ENCODE measurements at regions not wholly inside any gene's neighbourhood (a gene's known extent, or its start where the extent isn't known, plus 50 kb on each side); places are given as distances from the start of the nearest gene placed in this dataset.

DNA sequence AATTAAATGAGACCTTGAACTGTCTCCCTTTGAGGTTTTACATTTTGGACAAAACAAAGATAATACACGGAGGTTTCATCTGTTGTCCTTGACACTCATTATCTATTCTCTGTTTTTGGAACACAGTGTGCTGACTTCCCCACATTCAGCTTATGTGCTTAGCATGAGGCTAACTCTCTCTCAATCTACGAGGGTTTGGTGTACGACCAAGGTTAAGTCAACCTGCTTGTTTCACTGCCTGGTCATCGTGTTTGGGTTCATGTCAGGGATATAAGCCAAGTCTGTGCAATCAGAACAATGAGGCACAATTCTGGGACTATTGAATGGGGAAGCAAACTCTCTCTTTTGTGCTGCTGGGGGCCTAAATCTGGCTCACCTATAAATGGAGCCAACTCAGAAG is 328.5 kb upstream of the USP25 start:
- H3K36me3 ChIP-seq (ENCODE audit: insufficient read depth, low read length) = no peaks in the 10 kb centered on the region
- intact Hi-C loops (cut with micrococcal nuclease; ENCODE audit: unreplicated experiment) = no loop called here
- no peak overlapping the region for H3K4me2 ChIP-seq (ENCODE audit: low read length)
- DNase-seq (ENCODE audit: low spot score) = no peak
- no peaks in the 10 kb centered on the region for H3K79me2 ChIP-seq (ENCODE audit: insufficient read depth, low read depth, low read length)
- H2AFZ ChIP-seq (ENCODE audit: low read length) = no peak overlapping the region
- ChIA-PET POLR2A (no interaction called here), CTCF (ENCODE audit: unreplicated experiment) (no interaction called here)
- no peaks in the 10 kb centered on the region for H3K9me2 ChIP-seq (ENCODE audit: insufficient read depth, low read length)
- no peaks in the 10 kb centered on the region for H3K4me1 ChIP-seq (ENCODE audit: insufficient read depth, low read length, poor library complexity, severe bottlenecking)
- no TSS peak for BruUV-seq (replicated peaks)
- H3K9me3 ChIP-seq (ENCODE audit: low read length) = no peaks in the 10 kb centered on the region
- H3K27ac ChIP-seq (ENCODE audit: low read depth, low read length, poor library complexity, severe bottlenecking) = no peak overlapping the region
- H4K20me1 ChIP-seq (ENCODE audit: insufficient read depth, low read length) = no peaks in the 10 kb centered on the region
- no peak overlapping the region for H3K4me3 ChIP-seq (ENCODE audit: low read depth, low read length, poor library complexity, severe bottlenecking)
- TF ChIP-seq, protein P1, sequence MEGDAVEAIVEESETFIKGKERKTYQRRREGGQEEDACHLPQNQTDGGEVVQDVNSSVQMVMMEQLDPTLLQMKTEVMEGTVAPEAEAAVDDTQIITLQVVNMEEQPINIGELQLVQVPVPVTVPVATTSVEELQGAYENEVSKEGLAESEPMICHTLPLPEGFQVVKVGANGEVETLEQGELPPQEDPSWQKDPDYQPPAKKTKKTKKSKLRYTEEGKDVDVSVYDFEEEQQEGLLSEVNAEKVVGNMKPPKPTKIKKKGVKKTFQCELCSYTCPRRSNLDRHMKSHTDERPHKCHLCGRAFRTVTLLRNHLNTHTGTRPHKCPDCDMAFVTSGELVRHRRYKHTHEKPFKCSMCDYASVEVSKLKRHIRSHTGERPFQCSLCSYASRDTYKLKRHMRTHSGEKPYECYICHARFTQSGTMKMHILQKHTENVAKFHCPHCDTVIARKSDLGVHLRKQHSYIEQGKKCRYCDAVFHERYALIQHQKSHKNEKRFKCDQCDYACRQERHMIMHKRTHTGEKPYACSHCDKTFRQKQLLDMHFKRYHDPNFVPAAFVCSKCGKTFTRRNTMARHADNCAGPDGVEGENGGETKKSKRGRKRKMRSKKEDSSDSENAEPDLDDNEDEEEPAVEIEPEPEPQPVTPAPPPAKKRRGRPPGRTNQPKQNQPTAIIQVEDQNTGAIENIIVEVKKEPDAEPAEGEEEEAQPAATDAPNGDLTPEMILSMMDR (conservative IDR thresholded peaks at IDR 0.05; ENCODE audit: low read length) = no peak
- TF ChIP-seq EZH2phosphoT487 (IDR thresholded peaks at IDR 0.05; ENCODE audit: borderline replicate concordance, low read depth, low read length) = no peak

DNA sequence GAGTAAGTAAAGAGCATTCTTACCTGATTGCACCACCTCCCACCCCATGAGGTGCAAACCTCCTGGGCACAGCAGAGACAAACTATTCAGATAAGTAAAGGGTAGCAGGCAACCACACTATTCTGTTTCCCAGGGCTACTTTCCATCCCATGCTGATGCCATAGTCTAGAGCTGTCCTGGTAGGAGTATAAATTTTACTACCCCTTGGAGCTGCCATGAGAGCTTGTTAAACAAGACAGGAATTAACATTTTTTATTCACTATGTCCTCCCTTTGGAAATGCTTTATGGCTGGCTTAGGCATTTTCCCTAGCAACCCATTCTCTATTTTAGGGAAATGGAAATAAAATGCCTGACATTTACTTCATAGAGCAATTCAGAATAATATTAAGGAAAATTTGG is 324.6 kb upstream of the USP25 start:
- CTCF ChIA-PET (ENCODE audit: unreplicated experiment) = no interaction called here
- no peaks in the 10 kb centered on the region for H3K9me2 ChIP-seq (ENCODE audit: insufficient read depth, low read length)

DNA sequence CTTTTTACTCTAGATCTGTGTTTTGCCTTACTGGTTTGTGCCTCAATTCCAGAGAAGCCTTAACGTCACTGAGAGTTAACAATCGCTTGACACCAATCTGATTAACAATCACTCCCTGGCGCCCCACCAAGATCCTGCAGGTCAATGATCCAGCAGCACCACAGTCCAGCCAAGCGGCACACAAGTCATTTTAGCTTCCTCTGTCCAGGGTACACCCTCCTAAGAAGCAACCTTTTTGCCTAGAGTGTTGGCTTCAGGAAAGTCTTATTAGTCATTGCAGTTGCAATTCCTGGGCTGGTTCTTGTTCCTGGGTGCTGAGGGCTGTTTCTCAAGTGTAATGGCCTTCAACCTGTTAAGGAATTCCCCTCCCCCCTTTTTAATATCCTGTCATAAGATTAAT is 323.0 kb upstream of the USP25 start:
- CTCF ChIA-PET (ENCODE audit: unreplicated experiment) = no interaction called here
- TF ChIP-seq, protein P1 (conservative IDR thresholded peaks at IDR 0.05; ENCODE audit: low read length) = no peak
- no peak for TF ChIP-seq EZH2phosphoT487 (IDR thresholded peaks at IDR 0.05; ENCODE audit: borderline replicate concordance, low read depth, low read length)
- POLR2A ChIA-PET = interaction anchor here (0.6 kb wide), 1 partner anchor 1553 kb away, joined by 3 read pairs; no protein-coding TSS in a partner anchor

More for the DNA sequence above, 324.6 kb upstream of the USP25 start:
- POLR2A ChIA-PET = interaction anchor here (1.4 kb wide), 1 partner anchor 9 kb away, joined by 5 read pairs; no protein-coding TSS in a partner anchor
- no peaks in the 10 kb centered on the region for H3K9me3 ChIP-seq (ENCODE audit: low read length)
- H3K27ac ChIP-seq (ENCODE audit: low read depth, low read length, poor library complexity, severe bottlenecking) = no peak overlapping the region
- no peaks in the 10 kb centered on the region for H3K36me3 ChIP-seq (ENCODE audit: insufficient read depth, low read length)
- no peaks in the 10 kb centered on the region for H4K20me1 ChIP-seq (ENCODE audit: insufficient read depth, low read length)
- no peaks in the 10 kb centered on the region for H3K79me2 ChIP-seq (ENCODE audit: insufficient read depth, low read depth, low read length)
- no TSS peak for BruUV-seq (replicated peaks)
- H3K4me1 ChIP-seq (ENCODE audit: insufficient read depth, low read length, poor library complexity, severe bottlenecking) = no peaks in the 10 kb centered on the region
- no peak overlapping the region for H2AFZ ChIP-seq (ENCODE audit: low read length)
- no peak for DNase-seq (ENCODE audit: low spot score)
- no peak for TF ChIP-seq EZH2phosphoT487 (IDR thresholded peaks at IDR 0.05; ENCODE audit: borderline replicate concordance, low read depth, low read length)
- TF ChIP-seq, protein P1 (conservative IDR thresholded peaks at IDR 0.05; ENCODE audit: low read length) = no peak
- intact Hi-C loops (cut with micrococcal nuclease; ENCODE audit: unreplicated experiment) = loop anchor here (1.0 kb wide), 1 partner anchor 25 kb away; no protein-coding TSS in a partner anchor
- H3K4me3 ChIP-seq (ENCODE audit: low read depth, low read length, poor library complexity, severe bottlenecking) = no peak overlapping the region
- no peak overlapping the region for H3K4me2 ChIP-seq (ENCODE audit: low read length)

More for the DNA sequence above, 323.0 kb upstream of the USP25 start:
- H3K9me3 ChIP-seq (ENCODE audit: low read length) = no peaks in the 10 kb centered on the region
- H3K27ac ChIP-seq (ENCODE audit: low read depth, low read length, poor library complexity, severe bottlenecking) = no peak overlapping the region
- no peak for DNase-seq (ENCODE audit: low spot score)
- no peaks in the 10 kb centered on the region for H4K20me1 ChIP-seq (ENCODE audit: insufficient read depth, low read length)
- no peaks in the 10 kb centered on the region for H3K79me2 ChIP-seq (ENCODE audit: insufficient read depth, low read depth, low read length)
- H3K4me2 ChIP-seq (ENCODE audit: low read length) = no peak overlapping the region
- no peaks in the 10 kb centered on the region for H3K36me3 ChIP-seq (ENCODE audit: insufficient read depth, low read length)
- intact Hi-C loops (cut with micrococcal nuclease; ENCODE audit: unreplicated experiment) = no loop called here
- H3K9me2 ChIP-seq (ENCODE audit: insufficient read depth, low read length) = no peaks in the 10 kb centered on the region
- no TSS peak for BruUV-seq (replicated peaks)
- no peak overlapping the region for H2AFZ ChIP-seq (ENCODE audit: low read length)
- no peak overlapping the region for H3K4me3 ChIP-seq (ENCODE audit: low read depth, low read length, poor library complexity, severe bottlenecking)
- H3K4me1 ChIP-seq (ENCODE audit: insufficient read depth, low read length, poor library complexity, severe bottlenecking) = no peaks in the 10 kb centered on the region

All from OCI-LY7 (cell line).